SK-N-SH (cell line): ENCODE measurements at regions not wholly inside any gene's neighbourhood (a gene's known extent, or its start where the extent isn't known, plus 50 kb on each side); places are given as distances from the start of the nearest gene placed in this dataset.

Experiments used
- CTCF ChIA-PET: fragments of 300-600, 350-600 bp; formaldehyde crosslinking; extraction: SDS; loops from one replicate; lab custom pipeline; 2021; lab: Yijun Ruan, JAX
- POLR2A ChIA-PET: fragments of 350-600 bp; sonication (Branson Sonifier 250); formaldehyde crosslinking; extraction: SDS; loops from one replicate; lab custom pipeline; 2020; ENCODE audit warnings: antibody characterized with exemption, inconsistent platforms; lab: Yijun Ruan, JAX
- DNase-seq: peaks from one replicate; pipeline ENCODE4 v3.0.0; 2012
- H2AFZ ChIP-seq: fragments of 200-600 bp; sonication (generic); 2 replicates; pipeline ENCODE4 v1.8.1; 2016; ENCODE audit warnings: antibody characterized with exemption, mild to moderate bottlenecking, low read depth
- H3F3A ChIP-seq: fragments of 200-600 bp; sonication (generic); replicated peaks from 2 replicates; pipeline ENCODE3; 2016; ENCODE audit warnings: antibody characterized with exemption, mild to moderate bottlenecking; ENCODE audit not compliant: insufficient read depth
- H3K27ac ChIP-seq, 2 experiments: fragments of 200-500 bp in 1 of 2; fragments of 200-600 bp in 1 of 2; sonication (Bioruptor generic) in 1 of 2; sonication (generic), shearing (Covaris generic) in 1 of 2; 2 replicates each; pipeline versions ENCODE4 v1.5.1 to v1.6.1; 2014 to 2016; ENCODE audit warnings: low read depth in 2 of 2, inconsistent platforms in 1 of 2, low read length in 1 of 2, mild to moderate bottlenecking in 1 of 2, mixed read lengths in 1 of 2
- H3K27me3 ChIP-seq: fragments of 200-600 bp; sonication (generic), shearing (Covaris generic); 2 replicates; pipeline ENCODE4 v1.6.1; 2016; ENCODE audit warnings: mixed run types; ENCODE audit not compliant: insufficient read depth
- H3K36me3 ChIP-seq, 2 experiments: fragments of 200-500 bp in 1 of 2; fragments of 200-600 bp in 1 of 2; sonication (Bioruptor generic) in 1 of 2; sonication (generic) in 1 of 2; replicated peaks in 1 of 2; 2 replicates each; pipeline versions ENCODE3 to v1.5.1; 2014 to 2016; ENCODE audit warnings: low read length in 1 of 2, mild to moderate bottlenecking in 1 of 2; ENCODE audit not compliant: insufficient read depth in 2 of 2, control insufficient read depth in 1 of 2
- H3K4me1 ChIP-seq, 2 experiments: fragments of 200-500 bp in 1 of 2; fragments of 200-600 bp in 1 of 2; sonication (Bioruptor generic) in 1 of 2; sonication (generic), shearing (Covaris generic) in 1 of 2; 2 replicates each; pipeline versions ENCODE4 v1.5.1 to v1.6.1; 2014 to 2016; ENCODE audit warnings: low read depth in 1 of 2, low read length in 1 of 2, mixed run types in 1 of 2; ENCODE audit not compliant: insufficient read depth in 2 of 2, control insufficient read depth in 1 of 2
- H3K4me2 ChIP-seq: fragments of 200-600 bp; sonication (generic), shearing (Covaris generic); 2 replicates; pipeline ENCODE4 v1.6.1; 2017; ENCODE audit warnings: mixed run types
- H3K4me3 ChIP-seq, 2 experiments: fragments of 200-500 bp in 1 of 2; fragments of 200-600 bp in 1 of 2; sonication (Bioruptor generic) in 1 of 2; sonication (generic), shearing (Covaris generic) in 1 of 2; 2 replicates each; pipeline versions ENCODE4 v1.5.1 to v1.8.1; 2014 to 2016; ENCODE audit warnings: low read depth in 2 of 2, inconsistent platforms in 1 of 2, low read length in 1 of 2, mild to moderate bottlenecking in 1 of 2, mixed read lengths in 1 of 2, moderate library complexity in 1 of 2
- H3K79me2 ChIP-seq: fragments of 200-600 bp; sonication (generic); 2 replicates; pipeline ENCODE4 v1.8.1; 2017; ENCODE audit warnings: mild to moderate bottlenecking; ENCODE audit not compliant: insufficient read depth
- H3K9ac ChIP-seq: fragments of 200-600 bp; sonication (generic); 2 replicates; pipeline ENCODE4 v1.6.1; 2017; ENCODE audit warnings: mixed run types
- H3K9me2 ChIP-seq: fragments of 200-600 bp; sonication (generic); 2 replicates; pipeline ENCODE4 v1.6.1; 2017; ENCODE audit warnings: mixed run types
- H3K9me3 ChIP-seq: fragments of 200-600 bp; sonication (generic); 2 replicates; pipeline ENCODE4 v1.6.1; 2017; ENCODE audit warnings: mixed run types, mild to moderate bottlenecking, moderate library complexity
- H4K20me1 ChIP-seq: fragments of 200-600 bp; sonication (generic); 2 replicates; pipeline ENCODE4 v1.6.1; 2017; ENCODE audit warnings: mild to moderate bottlenecking, mixed run types; ENCODE audit not compliant: insufficient read depth
- CHD2 ChIP-seq: fragments of 150-350 bp; IDR thresholded peaks from 2 replicates; pipeline ENCODE4 v1.6.1; 2018; ENCODE audit warnings: low read length; ENCODE audit not compliant: partially characterized antibody
- ELF1 ChIP-seq: IDR thresholded peaks from 2 replicates; pipeline ENCODE4 v1.4.0; 2012
- EZH2phosphoT487 ChIP-seq: fragments of 200-600 bp; sonication (generic); IDR thresholded peaks from 2 replicates; pipeline ENCODE4 v1.6.1; 2017; ENCODE audit warnings: low read depth, mixed run types, mild to moderate bottlenecking, antibody characterized with exemption, moderate library complexity, borderline replicate concordance
- FOSL2 ChIP-seq: IDR thresholded peaks from 2 replicates; pipeline ENCODE4 v1.4.0; 2012; ENCODE audit warnings: low read depth, mild to moderate bottlenecking, moderate library complexity, borderline replicate concordance
- MEF2A ChIP-seq: IDR thresholded peaks from 2 replicates; pipeline ENCODE4 v1.4.0; 2012; ENCODE audit warnings: low read depth, borderline replicate concordance
- POLR2AphosphoS5 ChIP-seq: IDR thresholded peaks from 2 replicates; pipeline ENCODE4 v1.6.1; 2012; ENCODE audit warnings: low read depth, low read length
- YY1 ChIP-seq: IDR thresholded peaks from 2 replicates; pipeline ENCODE4 v1.4.0; 2012; ENCODE audit warnings: low read depth, mild to moderate bottlenecking
- WGBS: methylation state at CpG from one replicate; pipeline ENCODE4 v1.1.6; 2017; ENCODE audit warnings: low lambda C conversion rate; 5-methylcytosine and 5-hydroxymethylcytosine counted together
- TF ChIP-seq, protein P1 (sequence below): IDR thresholded peaks from 2 replicates; pipeline ENCODE4 v1.4.0; 2012; ENCODE audit warnings: low read depth, borderline replicate concordance
- TF ChIP-seq, protein P2 (sequence below): fragments of 200-600 bp; sonication (generic); IDR thresholded peaks from 2 replicates; pipeline ENCODE4 v1.6.1; 2017; ENCODE audit warnings: antibody characterized with exemption, mild to moderate bottlenecking, moderate library complexity
- TF ChIP-seq, protein P3 (sequence below): fragments of 150-350 bp; IDR thresholded peaks from 2 replicates; pipeline ENCODE4 v1.6.1; 2016; ENCODE audit warnings: mild to moderate bottlenecking, low read depth, low read length
- TF ChIP-seq, protein P4 (sequence below): IDR thresholded peaks from 2 replicates; pipeline ENCODE4 v1.4.0; 2012; ENCODE audit warnings: low read depth, borderline replicate concordance
- TF ChIP-seq, protein P5 (sequence below): IDR thresholded peaks from 2 replicates; pipeline ENCODE4 v1.4.0; 2012; ENCODE audit warnings: low read depth
- TF ChIP-seq, protein P6 (sequence below): IDR thresholded peaks from 2 replicates; pipeline ENCODE4; 2012

DNA sequence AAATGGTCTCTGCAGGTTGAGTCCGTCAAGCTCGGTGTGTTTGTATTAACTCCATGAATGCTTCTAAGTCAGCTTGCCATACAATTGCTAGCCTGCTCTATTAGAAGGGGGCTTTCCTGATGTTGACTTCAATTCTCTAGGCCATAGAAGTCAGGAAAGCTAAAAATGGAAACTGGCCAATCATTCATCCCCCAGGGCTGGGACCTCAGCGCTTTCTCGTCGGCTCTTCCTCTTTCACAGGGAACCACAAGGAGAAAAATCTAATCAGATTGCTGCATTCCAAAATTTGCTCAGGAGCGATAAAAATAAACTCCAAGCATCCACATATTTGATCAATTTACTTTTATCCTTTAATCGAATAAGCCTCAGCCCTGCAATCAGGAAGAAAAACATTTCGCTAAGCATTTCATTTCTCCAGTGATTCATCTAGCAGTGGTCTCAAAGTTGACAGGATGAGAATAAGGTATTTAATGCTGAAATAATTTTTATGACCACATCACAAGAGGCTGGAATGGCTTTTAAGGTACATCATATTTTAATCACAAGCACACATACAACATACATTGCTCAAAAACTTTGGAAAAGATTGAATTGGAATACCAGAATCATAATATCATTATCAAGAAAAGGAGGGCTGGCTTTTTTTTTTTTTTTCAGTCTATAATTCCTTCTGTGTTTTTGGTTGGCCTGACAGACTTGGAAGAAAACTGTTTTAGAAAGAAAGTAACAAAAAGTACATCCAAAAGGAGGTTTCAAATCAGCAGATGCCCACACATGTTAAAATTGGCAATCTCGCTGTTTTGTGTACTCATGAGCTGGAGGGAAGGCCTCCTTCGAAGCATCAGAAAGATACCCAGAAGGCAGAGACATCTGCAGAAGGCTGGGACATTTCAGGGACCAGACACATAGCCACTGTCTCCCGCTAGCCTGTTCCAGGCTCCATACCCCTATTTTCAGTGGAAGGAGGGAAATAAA, 316.3 kb downstream of the NUAK1 start (continued):
- TF ChIP-seq, protein P1, sequence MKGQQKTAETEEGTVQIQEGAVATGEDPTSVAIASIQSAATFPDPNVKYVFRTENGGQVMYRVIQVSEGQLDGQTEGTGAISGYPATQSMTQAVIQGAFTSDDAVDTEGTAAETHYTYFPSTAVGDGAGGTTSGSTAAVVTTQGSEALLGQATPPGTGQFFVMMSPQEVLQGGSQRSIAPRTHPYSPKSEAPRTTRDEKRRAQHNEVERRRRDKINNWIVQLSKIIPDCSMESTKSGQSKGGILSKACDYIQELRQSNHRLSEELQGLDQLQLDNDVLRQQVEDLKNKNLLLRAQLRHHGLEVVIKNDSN, result no peak
- TF ChIP-seq, protein P2, sequence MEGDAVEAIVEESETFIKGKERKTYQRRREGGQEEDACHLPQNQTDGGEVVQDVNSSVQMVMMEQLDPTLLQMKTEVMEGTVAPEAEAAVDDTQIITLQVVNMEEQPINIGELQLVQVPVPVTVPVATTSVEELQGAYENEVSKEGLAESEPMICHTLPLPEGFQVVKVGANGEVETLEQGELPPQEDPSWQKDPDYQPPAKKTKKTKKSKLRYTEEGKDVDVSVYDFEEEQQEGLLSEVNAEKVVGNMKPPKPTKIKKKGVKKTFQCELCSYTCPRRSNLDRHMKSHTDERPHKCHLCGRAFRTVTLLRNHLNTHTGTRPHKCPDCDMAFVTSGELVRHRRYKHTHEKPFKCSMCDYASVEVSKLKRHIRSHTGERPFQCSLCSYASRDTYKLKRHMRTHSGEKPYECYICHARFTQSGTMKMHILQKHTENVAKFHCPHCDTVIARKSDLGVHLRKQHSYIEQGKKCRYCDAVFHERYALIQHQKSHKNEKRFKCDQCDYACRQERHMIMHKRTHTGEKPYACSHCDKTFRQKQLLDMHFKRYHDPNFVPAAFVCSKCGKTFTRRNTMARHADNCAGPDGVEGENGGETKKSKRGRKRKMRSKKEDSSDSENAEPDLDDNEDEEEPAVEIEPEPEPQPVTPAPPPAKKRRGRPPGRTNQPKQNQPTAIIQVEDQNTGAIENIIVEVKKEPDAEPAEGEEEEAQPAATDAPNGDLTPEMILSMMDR, result no peak
- TF ChIP-seq, protein P3, sequence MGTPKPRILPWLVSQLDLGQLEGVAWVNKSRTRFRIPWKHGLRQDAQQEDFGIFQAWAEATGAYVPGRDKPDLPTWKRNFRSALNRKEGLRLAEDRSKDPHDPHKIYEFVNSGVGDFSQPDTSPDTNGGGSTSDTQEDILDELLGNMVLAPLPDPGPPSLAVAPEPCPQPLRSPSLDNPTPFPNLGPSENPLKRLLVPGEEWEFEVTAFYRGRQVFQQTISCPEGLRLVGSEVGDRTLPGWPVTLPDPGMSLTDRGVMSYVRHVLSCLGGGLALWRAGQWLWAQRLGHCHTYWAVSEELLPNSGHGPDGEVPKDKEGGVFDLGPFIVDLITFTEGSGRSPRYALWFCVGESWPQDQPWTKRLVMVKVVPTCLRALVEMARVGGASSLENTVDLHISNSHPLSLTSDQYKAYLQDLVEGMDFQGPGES, result no peak
- TF ChIP-seq, protein P4, sequence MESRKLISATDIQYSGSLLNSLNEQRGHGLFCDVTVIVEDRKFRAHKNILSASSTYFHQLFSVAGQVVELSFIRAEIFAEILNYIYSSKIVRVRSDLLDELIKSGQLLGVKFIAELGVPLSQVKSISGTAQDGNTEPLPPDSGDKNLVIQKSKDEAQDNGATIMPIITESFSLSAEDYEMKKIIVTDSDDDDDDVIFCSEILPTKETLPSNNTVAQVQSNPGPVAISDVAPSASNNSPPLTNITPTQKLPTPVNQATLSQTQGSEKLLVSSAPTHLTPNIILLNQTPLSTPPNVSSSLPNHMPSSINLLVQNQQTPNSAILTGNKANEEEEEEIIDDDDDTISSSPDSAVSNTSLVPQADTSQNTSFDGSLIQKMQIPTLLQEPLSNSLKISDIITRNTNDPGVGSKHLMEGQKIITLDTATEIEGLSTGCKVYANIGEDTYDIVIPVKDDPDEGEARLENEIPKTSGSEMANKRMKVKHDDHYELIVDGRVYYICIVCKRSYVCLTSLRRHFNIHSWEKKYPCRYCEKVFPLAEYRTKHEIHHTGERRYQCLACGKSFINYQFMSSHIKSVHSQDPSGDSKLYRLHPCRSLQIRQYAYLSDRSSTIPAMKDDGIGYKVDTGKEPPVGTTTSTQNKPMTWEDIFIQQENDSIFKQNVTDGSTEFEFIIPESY, result no peak

DNA sequence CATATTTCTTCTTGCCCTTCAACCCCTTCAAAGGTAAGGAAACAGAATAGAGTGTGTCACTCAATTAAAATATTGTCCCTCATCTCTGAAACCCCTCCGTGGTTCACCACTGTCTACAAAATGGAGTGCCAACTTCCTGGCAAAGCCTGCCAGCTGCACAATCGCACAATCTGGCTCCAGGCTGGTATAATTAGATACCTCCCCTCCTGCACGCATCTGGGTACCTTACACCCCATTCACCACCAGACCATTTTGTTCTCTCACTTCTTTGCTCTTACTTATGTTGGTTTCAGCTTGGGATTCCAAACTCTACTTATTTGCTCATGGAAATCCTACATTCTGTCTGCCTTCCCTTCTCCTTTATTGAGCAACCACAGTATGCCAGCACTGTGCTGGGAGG, 314.9 kb downstream of the NUAK1 start:
- Histone ChIP-seq H3F3A (peaks cover 7% of the 10 kb centered on the region), H4K20me1 (no peaks in the 10 kb centered on the region), H3K9me3 (no peaks in the 10 kb centered on the region), H3K36me3 (no peaks in the 10 kb centered on the region), H2AFZ (no peak overlapping the region), H3K4me1 (peaks cover 0 to 8% of the 10 kb centered on the region in 2 experiments; a peak in 3 of 4 replicates), H3K4me2 (no peak overlapping the region), H3K9me2 (no peaks in the 10 kb centered on the region), H3K27me3 (no peaks in the 10 kb centered on the region), H3K79me2 (no peaks in the 10 kb centered on the region), H3K27ac (no peak overlapping the region), H3K9ac (no peak overlapping the region), H3K4me3 (no peak overlapping the region)
- ChIA-PET POLR2A (no interaction called here), CTCF (interaction anchor here (0.9 kb wide), 2 partner anchors 11 to 18 kb away, joined by 3 read pairs; no protein-coding TSS in a partner anchor)
- peak; percentile 10 for DNase-seq
- no peak for TF ChIP-seq EZH2phosphoT487
- TF ChIP-seq, protein P5, sequence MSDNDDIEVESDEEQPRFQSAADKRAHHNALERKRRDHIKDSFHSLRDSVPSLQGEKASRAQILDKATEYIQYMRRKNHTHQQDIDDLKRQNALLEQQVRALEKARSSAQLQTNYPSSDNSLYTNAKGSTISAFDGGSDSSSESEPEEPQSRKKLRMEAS, result no peak
- TF ChIP-seq ELF1, result no peak
- TF ChIP-seq CHD2, result no peak
- TF ChIP-seq, protein P6, sequence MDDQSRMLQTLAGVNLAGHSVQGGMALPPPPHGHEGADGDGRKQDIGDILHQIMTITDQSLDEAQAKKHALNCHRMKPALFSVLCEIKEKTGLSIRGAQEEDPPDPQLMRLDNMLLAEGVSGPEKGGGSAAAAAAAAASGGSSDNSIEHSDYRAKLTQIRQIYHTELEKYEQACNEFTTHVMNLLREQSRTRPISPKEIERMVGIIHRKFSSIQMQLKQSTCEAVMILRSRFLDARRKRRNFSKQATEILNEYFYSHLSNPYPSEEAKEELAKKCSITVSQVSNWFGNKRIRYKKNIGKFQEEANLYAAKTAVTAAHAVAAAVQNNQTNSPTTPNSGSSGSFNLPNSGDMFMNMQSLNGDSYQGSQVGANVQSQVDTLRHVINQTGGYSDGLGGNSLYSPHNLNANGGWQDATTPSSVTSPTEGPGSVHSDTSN, result no peak
- TF ChIP-seq FOSL2, result no peak
- TF ChIP-seq POLR2AphosphoS5, result no peak
- TF ChIP-seq MEF2A, result no peak
- no peak for TF ChIP-seq YY1
- TF ChIP-seq, protein P1, result no peak
- WGBS, result 60% methylated on average over 3 of the region's 3 CpGs
